ENCODE measurements at regions not wholly inside any gene's neighbourhood (a gene's known extent, or its start where the extent isn't known, plus 50 kb on each side); places are given as distances from the start of the nearest gene placed in this dataset.
"Not testable (repeated sequence)": the region's sequence is repeated elsewhere in the genome, so short reads cannot be mapped to it uniquely, and the experiment has no call there.

- no peak for DNase-seq
Observed at GRCh38 chrX:148268673-148269072, 231.7 kb upstream of the AFF2 start.

- no peak for DNase-seq
Observed at GRCh38 chrX:148269513-148269912, 230.9 kb upstream of the AFF2 start.

- DNase-seq, result peak in 1 of 2 donors; percentile 2
Observed at GRCh38 chrX:148270499-148270898, 229.9 kb upstream of the AFF2 start.

GRCh38 chrX:148271263-148271662 is 229.2 kb upstream of the AFF2 start:
- DNase-seq, result no peak

- no peak for DNase-seq
Observed at GRCh38 chrX:148281920-148282319, 218.5 kb upstream of the AFF2 start.

GRCh38 chrX:148282504-148282903 is 217.9 kb upstream of the AFF2 start:
- DNase-seq, result no peak

- DNase-seq, result no peak
Observed at GRCh38 chrX:148284056-148284455, 216.4 kb upstream of the AFF2 start.

GRCh38 chrX:148284821-148285220 is 215.6 kb upstream of the AFF2 start:
- DNase-seq, result no peak

GRCh38 chrX:148288451-148288850 is 212.0 kb upstream of the AFF2 start:
- DNase-seq, result no peak

GRCh38 chrX:148290041-148290440 is 210.4 kb upstream of the AFF2 start:
- DNase-seq, result no peak

GRCh38 chrX:148290931-148291330 is 209.5 kb upstream of the AFF2 start:
- DNase-seq, result no peak

- DNase-seq, result no peak
Observed at GRCh38 chrX:148298737-148299136, 201.7 kb upstream of the AFF2 start.

- DNase-seq, result not testable (repeated sequence)
Observed at GRCh38 chrX:148305214-148305613, 195.2 kb upstream of the AFF2 start.

- no peak for DNase-seq
Observed at GRCh38 chrX:148309413-148309812, 191.0 kb upstream of the AFF2 start.

- peak; percentile 62 to 72 for DNase-seq
Observed at GRCh38 chrX:148310426-148311165, 189.8 kb upstream of the AFF2 start.

GRCh38 chrX:148311544-148311943 is 188.9 kb upstream of the AFF2 start:
- DNase-seq, result no peak

GRCh38 chrX:148314876-148315275 is 185.5 kb upstream of the AFF2 start:
- DNase-seq, result no peak

GRCh38 chrX:148316446-148316845 is 184.0 kb upstream of the AFF2 start:
- no peak for DNase-seq

- no peak for DNase-seq
Observed at GRCh38 chrX:148322906-148323305, 177.5 kb upstream of the AFF2 start.

GRCh38 chrX:148333989-148334388 is 166.4 kb upstream of the AFF2 start:
- peak in 1 of 2 donors; percentile 13 for DNase-seq

GRCh38 chrX:148337873-148338272 is 162.5 kb upstream of the AFF2 start:
- DNase-seq, result no peak

GRCh38 chrX:148354916-148355315 is 145.5 kb upstream of the AFF2 start:
- DNase-seq, result no peak

GRCh38 chrX:148361641-148362040 is 138.8 kb upstream of the AFF2 start:
- DNase-seq, result no peak

- no peak for DNase-seq
Observed at GRCh38 chrX:148363471-148364235, 136.8 kb upstream of the AFF2 start.
